ENCODE measurements at regions not wholly inside any gene's neighbourhood (a gene's known extent, or its start where the extent isn't known, plus 50 kb on each side); places are given as distances from the start of the nearest gene placed in this dataset.
"Not testable (repeated sequence)": the region's sequence is repeated elsewhere in the genome, so short reads cannot be mapped to it uniquely, and the experiment has no call there.

DNA sequence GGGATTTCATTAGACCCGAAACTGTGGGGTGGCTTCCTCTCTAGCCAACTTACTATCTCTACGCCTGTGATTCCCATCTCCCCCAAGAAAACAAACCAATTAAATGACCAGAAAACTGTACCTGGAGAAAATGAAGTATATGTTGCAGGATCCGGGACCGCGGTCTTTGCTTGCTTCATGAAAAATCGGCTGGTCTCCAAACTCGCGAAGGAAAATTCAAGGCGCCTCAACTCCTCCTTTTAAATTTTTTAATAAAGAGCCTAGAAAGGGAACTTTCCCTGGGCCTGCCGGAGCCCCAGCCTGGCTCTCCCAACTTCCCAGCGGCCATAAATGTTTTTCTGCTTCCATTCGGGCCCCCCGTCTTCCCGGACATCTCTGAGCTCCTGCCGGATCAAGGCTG is 110.8 kb upstream of the FOXD4L5 start:
- DNase-seq (ENCODE audit: low read depth): not testable (repeated sequence)

GRCh38 chr9:65395121-65395520 is 110.1 kb upstream of the FOXD4L5 start:
- not testable (repeated sequence) for DNase-seq (ENCODE audit: low read depth)

DNA sequence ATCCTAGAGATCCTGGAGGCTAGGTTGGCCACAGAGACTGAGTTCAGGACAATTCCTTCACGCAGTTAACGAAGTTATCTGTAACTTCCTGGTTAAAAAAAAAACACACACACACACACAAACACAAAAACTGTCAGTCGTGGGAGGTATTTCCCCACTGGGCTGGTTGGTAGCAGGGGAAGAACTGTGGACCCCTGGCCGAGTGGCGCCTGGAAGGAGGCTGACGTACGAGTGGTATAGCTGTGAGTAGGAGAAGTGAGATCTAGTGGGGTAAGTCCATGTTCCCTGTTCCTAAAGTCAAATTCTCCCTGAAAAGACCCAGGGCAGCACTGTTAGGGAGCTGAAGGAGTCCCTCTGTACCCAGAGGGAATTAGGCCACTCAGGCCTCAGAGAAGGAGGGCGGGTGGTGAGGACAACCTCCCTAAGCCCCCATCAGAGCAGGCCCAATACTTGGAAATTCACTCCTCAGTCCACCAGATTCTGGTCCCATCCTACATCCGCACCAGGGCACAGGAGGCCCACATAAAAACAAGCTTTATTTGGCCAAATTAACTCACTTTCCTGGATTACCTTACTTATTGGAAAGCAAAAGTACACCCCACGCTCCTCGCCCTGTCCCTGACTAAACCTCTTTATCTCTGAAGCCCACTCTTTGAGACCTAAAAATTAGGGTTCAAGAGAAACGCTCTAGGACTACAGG is 108.3 kb upstream of the FOXD4L5 start:
- not testable (repeated sequence) for DNase-seq (ENCODE audit: low read depth)

GRCh38 chr9:65392611-65393010 is 107.6 kb upstream of the FOXD4L5 start:
- DNase-seq (ENCODE audit: low read depth): not testable (repeated sequence)

GRCh38 chr9:65389710-65390109 is 104.7 kb upstream of the FOXD4L5 start:
- DNase-seq (ENCODE audit: low read depth): not testable (repeated sequence)

- DNase-seq (ENCODE audit: low read depth): not testable (repeated sequence)
Measured at GRCh38 chr9:65389216-65389615, 104.2 kb upstream of the FOXD4L5 start.

- DNase-seq (ENCODE audit: low read depth): peak; percentile 64
Measured at GRCh38 chr9:65386699-65387098, 101.7 kb upstream of the FOXD4L5 start.

DNA sequence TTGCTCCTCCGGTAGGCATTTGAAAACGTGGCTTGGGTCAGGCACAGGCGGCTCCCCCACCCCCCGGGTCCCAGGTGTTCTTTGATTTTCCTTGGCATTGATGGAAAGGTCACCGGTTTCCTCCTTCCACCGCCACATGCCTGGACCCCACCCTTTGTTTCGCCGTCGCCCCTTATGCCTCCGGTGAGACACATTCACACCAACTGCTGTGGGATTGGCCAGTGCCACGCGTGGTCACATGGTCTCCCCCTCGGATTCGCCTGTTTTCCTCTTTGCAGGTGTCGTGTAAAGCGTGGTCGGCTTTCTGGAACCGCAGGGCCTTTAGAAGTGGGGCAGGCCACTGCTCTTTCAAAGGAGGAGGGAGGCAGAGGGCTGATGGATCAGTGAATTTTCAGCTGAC is 101.2 kb upstream of the FOXD4L5 start:
- DNase-seq (ENCODE audit: low read depth): not testable (repeated sequence)

DNA sequence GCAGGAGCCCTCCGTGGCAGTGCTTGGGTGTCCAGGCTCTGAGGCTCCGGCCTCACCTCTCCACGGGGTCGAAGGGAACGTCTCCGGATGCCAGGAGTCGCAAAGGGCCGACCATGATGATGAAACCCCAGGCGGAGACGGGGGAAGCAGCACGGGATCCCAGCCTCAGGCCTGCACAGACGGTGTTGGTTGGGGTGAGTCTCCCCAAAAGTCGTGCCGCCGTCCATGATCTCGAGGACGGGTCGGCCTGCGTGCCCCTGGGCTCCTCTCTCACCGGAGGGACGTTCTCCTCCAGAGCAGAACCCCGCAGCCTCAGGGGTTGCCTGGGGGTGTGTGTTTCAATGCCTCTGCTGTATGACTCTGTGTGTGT is 100.6 kb upstream of the FOXD4L5 start:
- DNase-seq (ENCODE audit: low read depth): not testable (repeated sequence)

DNA sequence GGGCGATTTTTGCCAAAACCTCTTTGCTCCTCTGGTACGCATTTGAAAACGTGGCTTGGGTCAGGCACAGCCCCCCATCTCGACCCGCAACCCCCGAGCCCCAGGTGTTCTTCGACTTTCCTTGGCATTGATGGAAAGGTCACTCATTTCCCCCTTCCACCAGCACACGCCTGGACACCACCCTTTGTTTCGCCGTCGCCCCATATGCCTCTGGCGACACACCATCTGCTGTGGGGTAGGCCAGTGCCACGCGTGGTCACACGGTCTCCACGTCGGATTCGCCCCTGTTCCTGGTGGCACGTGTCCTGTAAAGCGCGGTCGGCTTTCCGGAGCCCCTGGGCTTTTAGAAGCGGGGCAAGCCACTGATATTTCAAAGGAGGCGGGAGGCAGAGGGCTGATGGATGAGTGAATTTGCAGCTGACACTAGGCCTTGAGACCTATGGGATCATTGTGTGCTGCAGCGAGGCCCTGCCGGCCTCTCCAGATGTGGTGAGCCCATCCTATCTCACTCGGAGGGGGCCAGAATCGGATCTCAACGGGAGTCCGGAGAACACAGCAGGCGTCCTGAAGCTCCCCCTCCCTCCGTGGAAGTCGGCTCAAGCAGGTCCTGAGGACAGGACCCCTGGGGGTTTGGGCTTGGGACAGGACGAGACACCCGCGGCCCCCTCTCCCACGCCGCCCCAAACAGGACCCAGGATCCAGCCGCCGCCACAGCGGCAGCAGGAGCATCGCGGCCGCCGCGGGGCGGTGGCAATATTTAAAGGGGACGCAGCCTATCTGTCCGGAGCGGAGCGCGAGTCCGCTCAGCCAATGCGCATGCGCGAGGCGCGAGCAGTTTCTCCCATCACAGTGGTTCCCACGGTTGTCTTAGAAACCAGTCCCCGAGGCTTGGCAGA is 100.0 kb upstream of the FOXD4L5 start:
- DNase-seq (ENCODE audit: low read depth): not testable (repeated sequence)

- not testable (repeated sequence) for DNase-seq (ENCODE audit: low read depth)
Measured at GRCh38 chr9:65384066-65384465, 99.1 kb upstream of the FOXD4L5 start.

GRCh38 chr9:65383646-65384045 is 98.6 kb upstream of the FOXD4L5 start:
- DNase-seq (ENCODE audit: low read depth): not testable (repeated sequence)

DNA sequence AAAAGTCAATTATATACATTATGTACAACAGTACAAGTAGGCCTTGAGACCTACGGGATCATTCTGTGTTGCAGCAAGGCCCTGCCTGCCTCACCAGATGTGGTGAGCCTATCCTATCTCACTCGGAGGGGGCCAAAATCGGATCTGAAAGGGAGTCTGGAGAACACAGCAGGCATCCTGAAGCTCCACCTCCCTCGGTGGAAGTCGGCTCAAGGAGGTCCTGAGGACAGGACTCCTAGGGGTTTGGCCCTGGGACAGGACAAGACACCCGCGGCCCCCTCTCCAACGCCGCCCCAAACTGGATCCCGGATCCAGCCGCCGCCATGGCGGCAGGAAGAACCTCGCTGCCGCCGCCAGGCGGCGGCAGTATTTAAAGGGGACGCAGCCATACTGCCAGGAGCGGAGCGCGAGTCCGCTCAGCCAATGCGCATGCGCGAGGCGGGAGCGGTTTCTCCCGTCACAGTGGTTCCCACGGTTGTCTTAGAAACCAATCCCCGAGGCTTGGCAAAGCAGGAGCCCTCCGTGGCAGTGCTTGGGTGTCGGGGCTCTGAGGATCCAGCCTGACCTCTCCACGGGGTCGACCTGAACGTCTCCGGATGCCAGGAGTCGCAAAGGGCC is 97.8 kb upstream of the FOXD4L5 start:
- DNase-seq (ENCODE audit: low read depth): not testable (repeated sequence)

Data from stimulated activated CD4-positive, alpha-beta T cell treated with anti-CD3 and anti-CD28 coated beads, Interleukin-2, amount 100 ng/mL, for 4 hours (primary cell).